NCI-H187 (cell line): ENCODE measurements at regions not wholly inside any gene's neighbourhood (a gene's known extent, or its start where the extent isn't known, plus 50 kb on each side); places are given as distances from the start of the nearest gene placed in this dataset.

Source experiments
- DNase-seq, 2 experiments: peaks; one replicate each; lab custom pipeline; 2025; lab: John Stamatoyannopoulos, UW

GRCh38 chr6:85127696-85128243 is 322.1 kb upstream of the NT5E start:
- DNase-seq, result no peak

GRCh38 chr6:85127168-85127498 is 322.8 kb upstream of the NT5E start:
- DNase-seq, result no peak

GRCh38 chr6:85126485-85127167 is 323.3 kb upstream of the NT5E start:
- DNase-seq, result no peak

- no peak for DNase-seq
These were observed 324.4 kb upstream of the NT5E start for GRCh38 chr6:85125526-85125925.

- DNase-seq, result no peak
These were observed 325.2 kb upstream of the NT5E start for GRCh38 chr6:85124472-85125354.

- DNase-seq, result no peak
These were observed 328.7 kb upstream of the NT5E start for GRCh38 chr6:85121158-85121557.

GRCh38 chr6:85118652-85119235 is 331.1 kb upstream of the NT5E start:
- no peak for DNase-seq

GRCh38 chr6:85118233-85118632 is 331.6 kb upstream of the NT5E start:
- DNase-seq, result no peak

- DNase-seq, result no peak
These were observed 333.4 kb upstream of the NT5E start for GRCh38 chr6:85116475-85116874.

- no peak for DNase-seq
These were observed 334.0 kb upstream of the NT5E start for GRCh38 chr6:85115876-85116275.

GRCh38 chr6:85115376-85115775 is 334.5 kb upstream of the NT5E start:
- DNase-seq, result no peak

- no peak for DNase-seq
These were observed 335.3 kb upstream of the NT5E start for GRCh38 chr6:85114581-85114935.

- no peak for DNase-seq
These were observed 335.8 kb upstream of the NT5E start for GRCh38 chr6:85113934-85114580.

- DNase-seq, result no peak
These were observed 337.3 kb upstream of the NT5E start for GRCh38 chr6:85112540-85112939.

GRCh38 chr6:85111481-85112011 is 338.3 kb upstream of the NT5E start:
- no peak for DNase-seq

- DNase-seq, result no peak
These were observed 338.9 kb upstream of the NT5E start for GRCh38 chr6:85110943-85111342.

- no peak for DNase-seq
These were observed 342.2 kb upstream of the NT5E start for GRCh38 chr6:85107701-85108100.

GRCh38 chr6:85096976-85097375 is 332.6 kb upstream of the TBX18 start:
- no peak for DNase-seq

GRCh38 chr6:85092226-85092625 is 327.8 kb upstream of the TBX18 start:
- no peak for DNase-seq

- DNase-seq, result no peak
These were observed 324.9 kb upstream of the TBX18 start for GRCh38 chr6:85089255-85089654.

GRCh38 chr6:85085875-85086274 is 321.5 kb upstream of the TBX18 start:
- no peak for DNase-seq

- DNase-seq, result no peak
These were observed 316.7 kb upstream of the TBX18 start for GRCh38 chr6:85081102-85081501.
